Left ventricle myocardium inferior (tissue), 1 donor: ENCODE measurements at regions not wholly inside any gene's neighbourhood (a gene's known extent, or its start where the extent isn't known, plus 50 kb on each side); places are given as distances from the start of the nearest gene placed in this dataset.
"Not testable (repeated sequence)": the region's sequence is repeated elsewhere in the genome, so short reads cannot be mapped to it uniquely, and the experiment has no call there.

ENCODE experiments used
- DNase-seq: peaks from one replicate; pipeline ENCODE4 v3.0.0-alpha.2; 2020
- H3K27ac ChIP-seq: fragments of 200-600 bp; replicated peaks from 2 replicates; pipeline ENCODE4 v1.8.0; 2021
- H3K27me3 ChIP-seq: fragments of 200-600 bp; 2 replicates; pipeline ENCODE4 v1.8.0; 2021; ENCODE audit warnings: low read depth
- H3K36me3 ChIP-seq: fragments of 200-600 bp; 2 replicates; pipeline ENCODE4 v1.8.0; 2021
- H3K4me1 ChIP-seq: fragments of 200-600 bp; 2 replicates; pipeline ENCODE4 v1.8.0; 2021
- H3K4me3 ChIP-seq: fragments of 200-600 bp; 2 replicates; pipeline ENCODE4 v1.8.0; 2021; ENCODE audit warnings: mild to moderate bottlenecking, moderate library complexity
- H3K9me3 ChIP-seq: fragments of 200-600 bp; replicated peaks from 2 replicates; pipeline ENCODE4 v1.8.0; 2021
- CTCF ChIP-seq: fragments of 200-600 bp; IDR thresholded peaks from 2 replicates; pipeline ENCODE4 v1.8.0; 2021; ENCODE audit warnings: antibody characterized with exemption, mild to moderate bottlenecking, borderline replicate concordance
- intact Hi-C: fragments of 100-400 bp; cut with micrococcal nuclease; formaldehyde crosslinking; loops from one replicate; pipeline ENCODE4 v1.11.0; 2022
- donor health status: DM: no; HTN: yes; CAD: no; lungs with severe emphysema.

GRCh38 chr18:56283316-56283715 is 355.1 kb downstream of the TXNL1 start:
- no peak for TF ChIP-seq CTCF
- intact Hi-C loops: no loop called here
- Histone ChIP-seq H3K4me3 (no peak overlapping the region), H3K36me3 (no peaks in the 10 kb centered on the region), H3K27ac (no peak overlapping the region), H3K27me3 (no peaks in the 10 kb centered on the region), H3K4me1 (no peaks in the 10 kb centered on the region), H3K9me3 (no peaks in the 10 kb centered on the region)
- no peak for DNase-seq

- no peak for DNase-seq
- no peaks in the 10 kb centered on the region for H3K4me1 ChIP-seq
- no peak overlapping the region for H3K4me3 ChIP-seq
- intact Hi-C loops: no loop called here
- no peak overlapping the region for H3K27ac ChIP-seq
- no peak for TF ChIP-seq CTCF
- no peaks in the 10 kb centered on the region for H3K27me3 ChIP-seq
- H3K9me3 ChIP-seq: no peaks in the 10 kb centered on the region
- no peaks in the 10 kb centered on the region for H3K36me3 ChIP-seq
Measured at GRCh38 chr18:56282234-56283104, 355.9 kb downstream of the TXNL1 start.

DNA sequence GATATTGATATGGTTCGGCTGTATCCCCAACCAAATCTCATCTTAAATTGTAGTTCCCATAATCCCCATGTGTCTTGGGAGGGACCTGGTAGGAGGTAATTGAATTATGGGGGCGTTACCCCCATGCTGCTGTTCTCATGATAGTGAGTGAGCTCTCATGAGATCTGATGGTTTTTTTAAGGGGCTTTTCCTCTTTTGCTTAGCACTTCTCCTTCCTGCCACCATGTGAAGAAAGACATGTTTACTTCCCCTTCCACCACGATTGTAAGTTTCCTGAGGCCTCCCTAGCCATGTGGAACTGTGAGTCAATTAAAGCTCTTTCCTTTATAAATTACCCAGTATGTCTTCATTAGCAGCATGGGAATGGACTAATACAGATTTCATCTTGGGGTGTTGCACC is 358.6 kb downstream of the TXNL1 start:
- intact Hi-C loops: not testable (repeated sequence)

DNA sequence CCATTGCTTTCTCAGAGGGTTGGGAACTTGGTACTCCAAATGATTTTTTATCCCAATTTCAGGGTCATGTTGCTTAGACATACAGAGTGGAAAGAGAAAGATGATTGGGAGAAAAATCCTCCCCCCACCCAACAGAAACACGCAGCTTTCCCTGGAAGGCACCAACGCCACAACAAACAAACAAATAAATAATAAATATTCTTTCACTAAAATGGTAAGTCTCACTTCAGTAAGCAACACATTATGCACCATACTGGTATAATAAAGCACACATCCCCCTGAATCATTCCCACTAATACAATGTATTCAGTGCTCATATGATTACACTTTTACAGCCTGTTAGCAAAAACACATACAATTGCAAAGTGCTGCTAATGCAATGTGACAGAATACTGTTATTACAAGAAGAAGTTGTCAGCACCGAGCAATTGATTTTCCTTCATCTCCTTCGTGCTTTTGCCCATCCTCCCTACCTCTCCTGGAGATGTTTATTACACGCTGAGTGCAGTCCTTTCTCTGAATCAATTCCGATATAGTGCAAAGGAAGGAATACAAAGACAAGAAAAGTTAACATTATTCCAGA is 359.9 kb downstream of the TXNL1 start:
- Histone ChIP-seq H3K4me1 (no peaks in the 10 kb centered on the region), H3K4me3 (no peak overlapping the region), H3K36me3 (no peaks in the 10 kb centered on the region), H3K9me3 (no peaks in the 10 kb centered on the region), H3K27ac (no peak overlapping the region), H3K27me3 (no peaks in the 10 kb centered on the region)
- no peak for DNase-seq
- no peak for TF ChIP-seq CTCF
- intact Hi-C loops: no loop called here

More for the DNA sequence above, 358.6 kb downstream of the TXNL1 start:
- H3K27me3 ChIP-seq, H3K9me3 ChIP-seq, H3K27ac ChIP-seq, H3K36me3 ChIP-seq, DNase-seq, H3K4me3 ChIP-seq, H3K4me1 ChIP-seq: not testable (repeated sequence)

DNA sequence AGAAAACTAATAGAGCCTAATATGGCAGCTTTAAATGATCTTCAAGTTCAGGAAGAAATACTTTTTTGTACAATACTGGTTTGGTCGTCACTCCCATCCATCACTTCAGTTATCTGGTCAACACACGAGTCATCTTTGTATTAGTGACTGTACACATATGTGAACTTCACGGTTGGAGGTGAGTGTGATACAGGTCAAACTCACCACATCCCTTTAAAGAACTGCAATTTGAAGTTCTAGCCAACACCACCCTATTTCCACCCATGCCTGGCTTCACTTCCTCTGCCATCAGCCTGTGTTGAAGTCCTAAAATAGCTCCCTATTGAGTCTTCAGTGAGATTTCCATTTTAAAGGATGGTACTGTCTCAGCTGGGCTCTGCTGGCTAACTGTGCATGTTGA is 361.9 kb downstream of the TXNL1 start:
- Histone ChIP-seq H3K4me3 (no peak overlapping the region), H3K36me3 (no peaks in the 10 kb centered on the region), H3K27me3 (no peaks in the 10 kb centered on the region), H3K9me3 (no peaks in the 10 kb centered on the region), H3K27ac (no peak overlapping the region), H3K4me1 (no peaks in the 10 kb centered on the region)
- no peak for DNase-seq
- no peak for TF ChIP-seq CTCF
- intact Hi-C loops: no loop called here
